H9 (cell line): ENCODE measurements at regions not wholly inside any gene's neighbourhood (a gene's known extent, or its start where the extent isn't known, plus 50 kb on each side); places are given as distances from the start of the nearest gene placed in this dataset.

ENCODE experiments used
- DNase-seq: peaks from one replicate; pipeline ENCODE4 v3.0.0-alpha.2; 2017
- H2AFZ ChIP-seq: one replicate; pipeline ENCODE4 v1.6.1; 2013; ENCODE audit warnings: mild to moderate bottlenecking, low read length, control low read depth, moderate library complexity
- H2AK5ac ChIP-seq: 2 replicates; pipeline ENCODE4 v1.6.1; 2013; ENCODE audit warnings: low read length, control low read depth, mixed read lengths; ENCODE audit not compliant: insufficient read length
- H2BK120ac ChIP-seq: one replicate; pipeline ENCODE4 v1.6.1; 2013; ENCODE audit warnings: low read depth, mild to moderate bottlenecking, low read length, control low read depth, inconsistent platforms; ENCODE audit not compliant: poor library complexity, severe bottlenecking
- H2BK12ac ChIP-seq: 2 replicates; pipeline ENCODE4 v1.6.1; 2013; ENCODE audit warnings: low read length, control low read depth, mixed read lengths, low read depth; ENCODE audit not compliant: insufficient read length
- H2BK15ac ChIP-seq: 2 replicates; pipeline ENCODE4 v1.6.1; 2013; ENCODE audit warnings: low read depth, low read length, control low read depth
- H2BK20ac ChIP-seq: one replicate; pipeline ENCODE4 v1.6.1; 2013; ENCODE audit warnings: low read depth, mild to moderate bottlenecking, low read length, control low read depth, inconsistent platforms; ENCODE audit not compliant: poor library complexity, severe bottlenecking
- H2BK5ac ChIP-seq: 2 replicates; pipeline ENCODE4 v1.6.1; 2013; ENCODE audit warnings: low read length, control low read depth, mixed read lengths; ENCODE audit not compliant: insufficient read length
- H3K14ac ChIP-seq: 2 replicates; pipeline ENCODE4 v1.6.1; 2013; ENCODE audit warnings: low read length, control low read depth; ENCODE audit not compliant: insufficient read depth
- H3K18ac ChIP-seq: 2 replicates; pipeline ENCODE4 v1.6.1; 2013; ENCODE audit warnings: low read depth, mild to moderate bottlenecking, mixed read lengths, low read length, control low read depth; ENCODE audit not compliant: insufficient read length
- H3K23ac ChIP-seq: 2 replicates; pipeline ENCODE4 v1.6.1; 2013; ENCODE audit warnings: low read length, control low read depth, mixed read lengths, low read depth; ENCODE audit not compliant: insufficient read length
- H3K23me2 ChIP-seq: 2 replicates; pipeline ENCODE4 v1.6.1; 2013; ENCODE audit warnings: low read depth, mild to moderate bottlenecking, mixed read lengths, low read length, control low read depth; ENCODE audit not compliant: insufficient read length, poor library complexity, severe bottlenecking
- H3K27ac ChIP-seq: 2 replicates; pipeline ENCODE4 v1.5.1; 2013; ENCODE audit warnings: low read length, control low read depth, mixed read lengths, low read depth; ENCODE audit not compliant: insufficient read length
- H3K27me3 ChIP-seq: 2 replicates; pipeline ENCODE4 v1.6.1; 2013; ENCODE audit warnings: low read length, control low read depth, inconsistent platforms; ENCODE audit not compliant: insufficient read depth
- H3K4ac ChIP-seq: 2 replicates; pipeline ENCODE4 v1.6.1; 2013; ENCODE audit warnings: low read depth, mild to moderate bottlenecking, control low read depth, inconsistent platforms, low read length, moderate library complexity
- H3K4me1 ChIP-seq: 2 replicates; pipeline ENCODE4 v1.6.1; 2013; ENCODE audit warnings: low read length, control low read depth, inconsistent platforms; ENCODE audit not compliant: insufficient read depth
- H3K4me2 ChIP-seq: 2 replicates; pipeline ENCODE4 v1.6.1; 2013; ENCODE audit warnings: low read length, control low read depth, mixed read lengths; ENCODE audit not compliant: insufficient read length, insufficient read depth
- H3K56ac ChIP-seq: 2 replicates; pipeline ENCODE4 v1.6.1; 2013; ENCODE audit warnings: low read depth, mild to moderate bottlenecking, mixed read lengths, low read length, control low read depth; ENCODE audit not compliant: insufficient read length
- H3K79me1 ChIP-seq: 2 replicates; pipeline ENCODE4 v1.6.1; 2013; ENCODE audit warnings: low read depth, mild to moderate bottlenecking, moderate library complexity, low read length, control low read depth, inconsistent platforms; ENCODE audit not compliant: insufficient read depth, poor library complexity, severe bottlenecking
- H3K79me2 ChIP-seq: 2 replicates; pipeline ENCODE4 v1.6.1; 2013; ENCODE audit warnings: low read length, control low read depth, inconsistent platforms; ENCODE audit not compliant: insufficient read depth
- H3K9ac ChIP-seq: 2 replicates; pipeline ENCODE4 v1.6.1; 2013; ENCODE audit warnings: low read length, control low read depth, mixed read lengths; ENCODE audit not compliant: insufficient read length; ENCODE audit errors: extremely low read depth
- H3K9me3 ChIP-seq: one replicate; pipeline ENCODE4 v1.6.1; 2013; ENCODE audit warnings: low read depth, low read length, inconsistent platforms; ENCODE audit not compliant: control insufficient read depth
- H3T11ph ChIP-seq: one replicate; pipeline ENCODE4 v1.6.1; 2013; ENCODE audit warnings: mild to moderate bottlenecking, low read length, control low read depth, inconsistent platforms
- H4K20me1 ChIP-seq: one replicate; pipeline ENCODE4 v1.6.1; 2013; ENCODE audit not compliant: control insufficient read depth, insufficient read length, insufficient read depth
- H4K5ac ChIP-seq: 2 replicates; pipeline ENCODE4 v1.6.1; 2013; ENCODE audit warnings: low read depth, mild to moderate bottlenecking, mixed read lengths, low read length, control low read depth; ENCODE audit not compliant: insufficient read length
- H4K8ac ChIP-seq: replicated peaks from 2 replicates; pipeline ENCODE4 v1.6.1; 2013; ENCODE audit warnings: low read length, control low read depth, mixed read lengths, low read depth; ENCODE audit not compliant: insufficient read length
- H4K91ac ChIP-seq: 2 replicates; pipeline ENCODE4 v1.6.1; 2013; ENCODE audit warnings: low read depth, mild to moderate bottlenecking, moderate library complexity, mixed read lengths, low read length, control low read depth; ENCODE audit not compliant: insufficient read length
- H3K27ac Mint-ChIP-seq, 3 experiments: 2 replicates in 2 of 3; 3 replicates in 1 of 3; pipeline ENCODE4 v1.8.0; 2020 to 2021; ENCODE audit warnings: mixed read lengths in 3 of 3, mild to moderate bottlenecking in 1 of 3, moderate library complexity in 1 of 3
- H3K27me3 Mint-ChIP-seq: 2 replicates; pipeline ENCODE4 v1.8.0; 2021; ENCODE audit warnings: low read depth, mild to moderate bottlenecking, moderate library complexity, mixed read lengths
- H3K36me3 Mint-ChIP-seq, 3 experiments: 2 replicates in 2 of 3; 3 replicates in 1 of 3; pipeline ENCODE4 v1.8.0; 2020 to 2021; ENCODE audit warnings: low read depth in 3 of 3, mixed read lengths in 3 of 3; ENCODE audit not compliant: insufficient read depth in 1 of 3
- H3K4me1 Mint-ChIP-seq, 2 experiments: 2 replicates each; pipeline ENCODE4 v1.8.0; 2020; ENCODE audit warnings: mixed read lengths in 2 of 2
- H3K4me3 Mint-ChIP-seq, 2 experiments: 2 replicates in 1 of 2; 3 replicates in 1 of 2; pipeline ENCODE4 v1.8.0; 2020 to 2021; ENCODE audit warnings: mild to moderate bottlenecking in 2 of 2, mixed read lengths in 2 of 2, moderate library complexity in 1 of 2
- H3K9me3 Mint-ChIP-seq, 2 experiments: 2 replicates in 1 of 2; 3 replicates in 1 of 2; pipeline ENCODE4 v1.8.0; 2020; ENCODE audit warnings: mild to moderate bottlenecking in 2 of 2, mixed read lengths in 2 of 2, moderate library complexity in 1 of 2
- CTCF ChIP-seq: fragments of 200-600 bp; sonication (generic); conservative IDR thresholded peaks from 3 replicates; pipeline ENCODE4 v1.8.0; 2021; ENCODE audit warnings: antibody characterized with exemption, mild to moderate bottlenecking
- WGBS: extraction: QIAGEN DNeasy Blood & Tissue Kit; methylation state at CpG from one replicate; pipeline ENCODE4 v1.1.7; 2013; ENCODE audit warnings: missing lambda C conversion rate, low lambda C conversion rate, mixed read lengths; ENCODE audit not compliant: insufficient read length; ENCODE audit errors: extremely low coverage; 5-methylcytosine and 5-hydroxymethylcytosine counted together

- Mint-ChIP-seq H3K27ac (no peak overlapping the region), H3K27me3 (no peaks in the 10 kb centered on the region), H3K36me3 (peaks cover 0 to 6% (median 0%) of the 10 kb centered on the region in 3 experiments; a peak in 2 of 7 replicates), H3K9me3 (peaks cover 2 to 4% of the 10 kb centered on the region in 2 experiments; a peak in 3 of 5 replicates), H3K4me1 (peaks cover 2 to 3% of the 10 kb centered on the region in 2 experiments; a peak in 2 of 4 replicates), H3K4me3 (no peak overlapping the region)
- Histone ChIP-seq H4K91ac (no peak overlapping the region), H3K23me2 (no peaks in the 10 kb centered on the region), H3K14ac (no peak overlapping the region), H3K27me3 (no peaks in the 10 kb centered on the region), H3K18ac (no peak overlapping the region), H3K9me3 (no peaks in the 10 kb centered on the region), H3K9ac (no peak overlapping the region), H3T11ph (no peak overlapping the region), H2BK12ac (no peak overlapping the region), H3K4ac (no peak overlapping the region), H2BK15ac (no peak overlapping the region), H3K23ac (no peak overlapping the region), H2BK120ac (no peak overlapping the region), H3K56ac (no peak overlapping the region), H2AK5ac (no peak overlapping the region), H4K8ac (no peak overlapping the region), H3K4me1 (no peaks in the 10 kb centered on the region), H3K79me1 (no peaks in the 10 kb centered on the region), H4K20me1 (no peaks in the 10 kb centered on the region), H3K27ac (no peak overlapping the region), H2BK5ac (no peak overlapping the region), H3K79me2 (no peaks in the 10 kb centered on the region), H4K5ac (no peak overlapping the region), H2BK20ac (no peak overlapping the region), H2AFZ (no peak overlapping the region), H3K4me2 (no peak overlapping the region)
- TF ChIP-seq CTCF = no peak
- no peak for DNase-seq
- WGBS = no CpG with 5 or more reads among the region's 2 CpGs
Observed at GRCh38 chr18:43735570-43735969, 458.3 kb upstream of the SYT4 start.
